Nephron progenitor cell (in vitro differentiated cells): ENCODE measurements at regions not wholly inside any gene's neighbourhood (a gene's known extent, or its start where the extent isn't known, plus 50 kb on each side); places are given as distances from the start of the nearest gene placed in this dataset.

Source experiments
- DNase-seq: peaks from one replicate; pipeline ENCODE4 v3.0.0; 2021
- H3K27ac Mint-ChIP-seq: 2 replicates; pipeline ENCODE4 v1.8.0; 2021; ENCODE audit warnings: mild to moderate bottlenecking, moderate library complexity, mixed read lengths
- H3K27me3 Mint-ChIP-seq: 2 replicates; pipeline ENCODE4 v1.8.0; 2021; ENCODE audit warnings: mild to moderate bottlenecking, low read depth, mixed read lengths; ENCODE audit not compliant: poor library complexity
- H3K36me3 Mint-ChIP-seq: 2 replicates; pipeline ENCODE4 v1.8.0; 2021; ENCODE audit warnings: low read depth, mixed read lengths
- H3K4me1 Mint-ChIP-seq: 2 replicates; pipeline ENCODE4 v1.8.0; 2021; ENCODE audit warnings: mixed read lengths
- H3K4me3 Mint-ChIP-seq: 2 replicates; pipeline ENCODE4 v1.8.0; 2021; ENCODE audit warnings: mild to moderate bottlenecking, moderate library complexity, mixed read lengths
- H3K9me3 Mint-ChIP-seq: 2 replicates; pipeline ENCODE4 v1.8.0; 2021; ENCODE audit warnings: mild to moderate bottlenecking, moderate library complexity, mixed read lengths
- CTCF ChIP-seq: fragments of 200-600 bp; sonication (generic); IDR thresholded peaks from 2 replicates; pipeline ENCODE4 v1.5.0; 2021; ENCODE audit warnings: antibody characterized with exemption

GRCh38 chr13:106723036-106723435 is 155.1 kb upstream of the ARGLU1 start:
- Mint-ChIP-seq H3K36me3 (peaks cover 14% of the 10 kb centered on the region), H3K4me1 (no peaks in the 10 kb centered on the region), H3K27me3 (peaks cover 9% of the 10 kb centered on the region), H3K4me3 (no peak overlapping the region), H3K9me3 (peaks cover 23% of the 10 kb centered on the region), H3K27ac (no peak overlapping the region)
- TF ChIP-seq CTCF: no peak
- no peak for DNase-seq

- no peaks in the 10 kb centered on the region for H3K4me1 Mint-ChIP-seq
- no peak overlapping the region for H3K4me3 Mint-ChIP-seq
- no peak for TF ChIP-seq CTCF
- DNase-seq: no peak
- peaks cover 14% of the 10 kb centered on the region for H3K36me3 Mint-ChIP-seq
- no peak overlapping the region for H3K27ac Mint-ChIP-seq
- H3K9me3 Mint-ChIP-seq: peaks cover 27% of the 10 kb centered on the region
- H3K27me3 Mint-ChIP-seq: peaks cover 9% of the 10 kb centered on the region
Observed at GRCh38 chr13:106722620-106723019, 154.7 kb upstream of the ARGLU1 start.

- Mint-ChIP-seq H3K27me3 (peaks cover 9% of the 10 kb centered on the region), H3K36me3 (peaks cover 17% of the 10 kb centered on the region), H3K27ac (no peak overlapping the region), H3K4me3 (no peak overlapping the region), H3K9me3 (peaks cover 31% of the 10 kb centered on the region), H3K4me1 (no peaks in the 10 kb centered on the region)
- TF ChIP-seq CTCF: no peak
- no peak for DNase-seq
Observed at GRCh38 chr13:106721599-106721998, 153.7 kb upstream of the ARGLU1 start.

GRCh38 chr13:106714271-106714982 is 146.5 kb upstream of the ARGLU1 start:
- H3K9me3 Mint-ChIP-seq: peaks cover 22% of the 10 kb centered on the region
- peaks cover 13% of the 10 kb centered on the region for H3K36me3 Mint-ChIP-seq
- H3K4me3 Mint-ChIP-seq: no peak overlapping the region
- peaks cover 9% of the 10 kb centered on the region for H3K4me1 Mint-ChIP-seq
- TF ChIP-seq CTCF: no peak
- no peak for DNase-seq
- H3K27me3 Mint-ChIP-seq: peaks cover 3% of the 10 kb centered on the region
- H3K27ac Mint-ChIP-seq: no peak overlapping the region

GRCh38 chr13:106712381-106712780 is 144.4 kb upstream of the ARGLU1 start:
- H3K9me3 Mint-ChIP-seq: peaks cover 5% of the 10 kb centered on the region
- H3K36me3 Mint-ChIP-seq: peaks cover 2% of the 10 kb centered on the region
- H3K27ac Mint-ChIP-seq: no peak overlapping the region
- peaks cover 9% of the 10 kb centered on the region for H3K4me1 Mint-ChIP-seq
- no peak overlapping the region for H3K4me3 Mint-ChIP-seq
- TF ChIP-seq CTCF: no peak
- H3K27me3 Mint-ChIP-seq: no peaks in the 10 kb centered on the region
- DNase-seq: no peak

GRCh38 chr13:106710266-106710665 is 142.3 kb upstream of the ARGLU1 start:
- Mint-ChIP-seq H3K27me3 (no peaks in the 10 kb centered on the region), H3K9me3 (no peaks in the 10 kb centered on the region), H3K36me3 (no peaks in the 10 kb centered on the region), H3K27ac (no peak overlapping the region), H3K4me3 (no peak overlapping the region), H3K4me1 (peaks cover 9% of the 10 kb centered on the region)
- TF ChIP-seq CTCF: no peak
- no peak for DNase-seq
